GM19035 (cell line): ENCODE measurements at regions not wholly inside any gene's neighbourhood (a gene's known extent, or its start where the extent isn't known, plus 50 kb on each side); places are given as distances from the start of the nearest gene placed in this dataset.

Source experiments
- ATAC-seq: cut with Tn5 transposase; IDR thresholded peaks from one replicate; pipeline ENCODE4 v1.9.1; 2021; ENCODE audit not compliant: unreplicated experiment

DNA sequence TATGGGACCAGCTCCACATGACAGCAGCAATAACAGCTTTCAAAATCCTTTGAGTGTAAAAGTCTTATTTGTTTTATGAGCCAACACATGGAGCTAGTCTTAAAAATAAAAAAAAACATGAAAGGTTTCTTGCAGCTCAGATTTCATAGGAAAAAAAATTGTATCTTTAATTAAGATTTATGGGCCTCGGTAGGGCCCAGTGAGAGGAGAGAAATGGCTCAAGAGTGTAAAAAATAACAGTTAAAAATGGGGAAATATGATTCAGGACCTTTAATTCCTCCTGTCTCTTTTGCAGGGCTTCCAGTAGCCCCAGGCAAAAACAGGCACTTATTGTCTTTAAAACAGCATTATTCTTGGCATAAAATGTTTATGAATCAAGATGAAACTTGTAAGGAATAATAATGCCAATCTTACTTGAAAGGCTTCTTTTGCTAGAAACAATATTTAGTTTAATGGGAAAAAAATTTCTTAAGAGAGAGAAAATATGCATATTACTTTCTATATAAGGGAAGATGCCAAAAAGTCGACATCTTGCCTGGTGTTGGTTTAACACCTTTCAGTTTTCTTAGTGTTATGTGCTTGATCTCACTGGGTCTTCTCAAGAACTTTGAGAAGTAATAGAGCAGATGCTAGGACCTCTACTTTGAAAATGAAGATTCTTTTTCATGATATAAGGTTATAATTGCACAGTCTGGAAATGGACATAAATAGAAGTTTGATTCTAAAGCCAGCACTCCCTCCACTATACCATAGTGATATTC, 71.3 kb upstream of the SETBP1 start:
- ATAC-seq: no peak

DNA sequence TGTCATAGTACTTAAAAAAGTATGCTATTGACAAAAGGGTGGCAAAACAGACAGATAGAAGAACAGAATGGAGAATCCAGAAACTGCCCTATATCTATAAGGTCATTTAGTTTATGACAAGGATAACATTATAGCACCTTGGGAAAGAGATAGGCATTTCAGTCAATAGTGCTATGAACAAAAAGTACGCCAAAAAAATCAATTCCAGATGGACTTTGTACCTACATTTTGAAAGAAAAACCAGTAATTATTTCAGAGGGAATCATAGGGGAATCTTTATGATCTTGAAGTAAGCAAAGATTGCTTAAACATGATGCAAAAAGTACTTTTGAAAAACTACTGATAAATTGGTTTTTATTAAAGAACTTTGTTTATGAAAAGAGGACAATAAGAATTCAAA, 59.9 kb upstream of the SETBP1 start:
- ATAC-seq: no peak

- ATAC-seq: no peak
Measured at GRCh38 chr18:44624052-44624451, 56.6 kb upstream of the SETBP1 start.

DNA sequence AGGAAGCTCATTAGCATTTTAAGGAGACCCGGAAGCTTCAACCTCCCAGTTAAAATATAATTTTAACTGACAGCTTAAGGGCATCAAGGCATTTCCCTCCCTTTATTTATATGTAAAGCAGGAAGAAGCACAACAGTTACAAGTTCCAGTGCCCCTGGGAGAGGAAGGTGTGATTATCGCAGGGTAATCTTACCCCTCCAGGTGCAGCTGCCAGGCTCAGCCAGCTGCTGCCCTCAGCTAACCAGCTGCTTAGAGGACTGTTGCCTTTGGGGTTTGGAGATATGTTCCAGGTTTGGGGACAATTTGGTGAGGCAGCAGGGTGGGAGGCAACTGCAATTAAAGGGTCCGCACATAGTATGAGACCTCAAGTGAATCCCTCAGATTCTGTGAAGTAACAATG, 55.3 kb upstream of the SETBP1 start:
- no peak for ATAC-seq

DNA sequence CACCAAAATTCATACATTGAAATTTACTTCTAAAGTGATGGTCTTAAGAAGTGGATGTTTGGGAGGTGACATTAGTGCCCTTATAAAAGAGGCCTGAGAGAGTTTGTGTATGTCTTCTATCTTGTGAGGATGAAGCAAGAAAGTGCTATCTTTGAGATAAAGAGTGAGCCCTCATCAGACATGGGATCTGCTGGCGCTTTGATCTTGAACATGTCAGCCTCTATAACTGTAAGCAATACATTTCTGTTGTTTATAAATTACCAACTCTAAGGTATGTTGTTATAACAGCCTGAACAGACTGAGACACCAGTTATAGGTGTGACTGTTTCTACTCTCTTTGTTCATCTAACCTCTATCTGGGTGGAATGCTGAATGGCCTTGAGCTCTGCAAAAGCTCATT, 54.5 kb upstream of the SETBP1 start:
- no peak for ATAC-seq

DNA sequence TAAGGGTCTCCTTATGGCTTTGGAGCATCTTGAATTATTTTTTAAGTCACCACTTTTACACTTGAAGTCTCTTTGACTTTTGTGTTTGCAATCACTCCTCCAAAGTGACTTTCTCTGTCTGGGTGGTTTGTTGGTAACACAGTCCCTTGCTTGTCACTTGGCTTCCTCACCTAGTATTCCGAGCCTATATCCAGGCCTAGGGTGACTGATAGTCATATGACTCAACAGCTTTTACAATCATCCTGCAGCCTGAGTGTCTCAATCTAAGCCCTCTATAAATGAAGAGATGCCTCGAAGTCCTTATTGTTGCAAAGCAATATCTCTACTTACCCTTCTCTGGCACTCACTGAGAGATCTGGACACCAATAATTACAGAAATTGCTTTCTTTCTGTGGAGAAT, 53.9 kb upstream of the SETBP1 start:
- no peak for ATAC-seq

- ATAC-seq: no peak
Measured at GRCh38 chr18:44627280-44627679, 53.4 kb upstream of the SETBP1 start.

GRCh38 chr18:44629406-44629805, 51.3 kb upstream of the SETBP1 start:
- ATAC-seq: no peak

DNA sequence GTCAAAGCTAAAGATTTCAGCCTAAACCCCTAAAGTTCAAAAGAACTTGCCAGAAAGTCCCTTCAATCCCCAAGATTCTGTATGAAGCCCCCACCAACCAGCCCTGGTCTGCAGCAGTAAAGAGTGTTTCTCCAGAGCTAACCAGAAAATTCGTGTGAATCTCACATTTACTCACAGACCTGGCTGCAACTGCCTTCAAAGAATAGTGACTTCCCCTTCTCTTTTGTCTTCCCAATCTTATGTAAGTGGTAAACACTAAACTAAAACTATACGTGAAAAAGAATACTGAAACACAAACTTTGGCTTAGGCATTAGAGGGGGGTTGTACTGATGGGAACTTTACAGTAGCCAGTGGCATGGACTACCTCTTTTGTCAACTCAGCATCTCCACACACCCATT, 50.6 kb upstream of the SETBP1 start:
- no peak for ATAC-seq
